Motor neuron (in vitro differentiated cells): ENCODE measurements at regions not wholly inside any gene's neighbourhood (a gene's known extent, or its start where the extent isn't known, plus 50 kb on each side); places are given as distances from the start of the nearest gene placed in this dataset.
"Not testable (repeated sequence)": the region's sequence is repeated elsewhere in the genome, so short reads cannot be mapped to it uniquely, and the experiment has no call there.

Source experiments
- ATAC-seq, 8 experiments: fragments of 200-7000 bp; cut with Tn5 transposase; replicated peaks in 6 of 8; 2 replicates each; pipeline ENCODE4 v1.8.0; 2021; ENCODE audit warnings: mild to moderate bottlenecking in 8 of 8, moderate library complexity in 8 of 8
- H3K27ac ChIP-seq, 2 donors: fragments of 250-450 bp; sonication (Bioruptor Pico); 2 replicates each; pipeline ENCODE4 v1.9.0; 2021; ENCODE audit warnings: antibody characterized with exemption in 2 of 2, mild to moderate bottlenecking in 2 of 2, moderate library complexity in 1 of 2
- H3K4me1 ChIP-seq, 2 donors: fragments of 250-450 bp; sonication (Bioruptor Pico); replicated peaks in 1 of 2; 2 replicates each; pipeline ENCODE4 v1.6.1; 2021; ENCODE audit warnings: antibody characterized with exemption in 2 of 2, mild to moderate bottlenecking in 2 of 2, moderate library complexity in 1 of 2
- H3K4me3 ChIP-seq, 5 donors: fragments of 250-450 bp; sonication (Bioruptor Pico); 2 replicates each; pipeline ENCODE4 v1.9.0; 2021; ENCODE audit warnings: antibody characterized with exemption in 5 of 5, mild to moderate bottlenecking in 5 of 5, moderate library complexity in 4 of 5
- whole genome bisulfite sequencing, 10 experiments: fragments of 450-650 bp; shearing (Covaris generic); methylation state at CpG; one replicate each; pipeline ENCODE4 v1.0.0; 2022; 5-methylcytosine and 5-hydroxymethylcytosine counted together
- in situ Hi-C, 9 experiments: fragments of 400-800 bp; cut with MboI; loops; one replicate each; pipeline ENCODE4 v1.15.0; 2021; ENCODE audit warnings: low sequenced_read_pairs in 9 of 9, low pct_unique_long_range_greater_than_20kb in 2 of 9; ENCODE audit not compliant: unreplicated experiment in 9 of 9

- peaks cover 0 to 4% of the 10 kb centered on the region in 2 donors for H3K4me1 ChIP-seq
- H3K4me3 ChIP-seq = no peak overlapping the region
- 96 to 100% (median 100%) methylated on average over 2 to 3 of the region's 3 CpGs for WGBS, 10 experiments
- no peak for ATAC-seq
- in situ Hi-C loops = no loop called here
- no peak overlapping the region for H3K27ac ChIP-seq
Observed at GRCh38 chr7:81098213-81098612, 179.4 kb upstream of the SEMA3C start.

GRCh38 chr7:81094952-81095351 lies 176.1 kb upstream of the SEMA3C start:
- in situ Hi-C loops = no loop called here
- 0 to 100% (median 93%) methylated on average over 1 to 3 of the region's 3 CpGs for WGBS, 10 experiments
- Histone ChIP-seq H3K4me1 (peaks cover 0 to 4% of the 10 kb centered on the region in 2 donors), H3K27ac (no peak overlapping the region), H3K4me3 (no peak overlapping the region)
- no peak for ATAC-seq

- Histone ChIP-seq H3K4me3 (no peak overlapping the region), H3K27ac (no peak overlapping the region), H3K4me1 (no peaks in the 10 kb centered on the region)
- peak in 1 of 8 experiments; percentile 47 for ATAC-seq
- in situ Hi-C loops = no loop called here
Observed at GRCh38 chr7:81081616-81082015, 162.8 kb upstream of the SEMA3C start.

DNA sequence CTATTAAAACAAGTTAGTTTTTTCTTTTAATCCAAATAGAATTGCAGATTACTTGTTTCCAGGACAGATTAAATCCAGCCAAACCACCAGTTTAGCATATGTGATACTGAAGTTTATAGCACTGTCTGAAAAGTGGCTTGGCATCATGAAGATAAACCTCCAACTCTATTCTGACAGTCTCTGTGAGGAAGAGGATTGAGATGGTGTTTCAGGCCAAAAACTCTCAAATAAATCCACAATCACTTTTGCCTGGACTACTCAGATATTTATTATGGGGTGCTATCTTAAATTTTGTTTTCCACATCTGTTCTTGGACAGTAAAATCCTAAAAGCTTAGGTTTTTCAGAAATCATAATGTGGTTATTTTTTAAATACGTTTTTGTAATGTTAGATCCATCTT lies 161.7 kb upstream of the SEMA3C start:
- Histone ChIP-seq H3K4me3 (no peak overlapping the region), H3K27ac (no peak overlapping the region), H3K4me1 (no peaks in the 10 kb centered on the region)
- ATAC-seq = no peak
- in situ Hi-C loops = no loop called here
- WGBS, 10 experiments = 21 to 100% (median 86%) methylated on average over 1 of the region's 1 CpG; no CpG with 5 or more reads in 1 of the 10 experiments

GRCh38 chr7:81079746-81080145 lies 160.9 kb upstream of the SEMA3C start:
- H3K4me3 ChIP-seq = no peak overlapping the region
- H3K4me1 ChIP-seq = no peaks in the 10 kb centered on the region
- 78 to 100% (median 100%) methylated on average over 1 of the region's 1 CpG; no CpG with 5 or more reads in 3 of the 10 experiments for WGBS, 10 experiments
- in situ Hi-C loops = no loop called here
- ATAC-seq = peak in 1 of 8 experiments; percentile 36
- no peak overlapping the region for H3K27ac ChIP-seq

- in situ Hi-C loops = no loop called here
- no peak for ATAC-seq
- Histone ChIP-seq H3K27ac (no peak overlapping the region), H3K4me1 (no peaks in the 10 kb centered on the region), H3K4me3 (no peak overlapping the region)
- 50 to 100% (median 88%) methylated on average over 1 to 2 of the region's 2 CpGs; no CpG with 5 or more reads in 3 of the 10 experiments for WGBS, 10 experiments
Observed at GRCh38 chr7:81075150-81075549, 156.3 kb upstream of the SEMA3C start.

DNA sequence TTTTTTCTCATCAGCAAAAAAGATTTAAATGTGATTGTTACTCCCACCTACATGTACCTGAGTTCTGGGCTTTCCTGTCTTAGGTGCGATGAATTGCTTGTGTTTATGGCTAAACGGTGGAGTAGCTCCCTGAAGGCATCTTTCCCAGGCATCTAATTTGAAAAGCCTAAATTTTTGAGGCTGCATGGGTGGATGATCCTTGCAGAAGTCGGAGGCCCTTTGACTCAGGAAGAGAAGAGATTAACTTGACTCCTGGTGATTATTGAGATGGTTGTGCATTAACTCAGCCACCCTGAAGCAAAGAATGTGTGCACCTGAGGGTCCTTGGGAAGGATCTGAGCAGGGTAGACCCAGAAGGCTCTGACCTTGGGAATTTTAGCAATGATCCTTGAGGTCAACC lies 155.6 kb upstream of the SEMA3C start:
- WGBS, 10 experiments = 0 to 100% (median 83%) methylated on average over 1 to 3 of the region's 3 CpGs; no CpG with 5 or more reads in 3 of the 10 experiments
- in situ Hi-C loops = no loop called here
- no peaks in the 10 kb centered on the region for H3K4me1 ChIP-seq
- H3K4me3 ChIP-seq = no peak overlapping the region
- H3K27ac ChIP-seq = no peak overlapping the region
- peak in 1 of 8 experiments; percentile 47 for ATAC-seq

- Histone ChIP-seq H3K27ac (no peak overlapping the region), H3K4me3 (no peak overlapping the region), H3K4me1 (no peaks in the 10 kb centered on the region)
- in situ Hi-C loops = no loop called here
- ATAC-seq = peak in 3 of 8 experiments; percentile 59 to 79 (median 65)
- 33 to 100% (median 92%) methylated on average over 1 of the region's 1 CpG; no CpG with 5 or more reads in 6 of the 10 experiments for WGBS, 10 experiments
Observed at GRCh38 chr7:81073931-81074251, 155.0 kb upstream of the SEMA3C start.

GRCh38 chr7:81070956-81071355 lies 152.1 kb upstream of the SEMA3C start:
- no peak for ATAC-seq
- no peak overlapping the region for H3K4me3 ChIP-seq
- H3K4me1 ChIP-seq = no peaks in the 10 kb centered on the region
- in situ Hi-C loops = no loop called here
- 58 to 100% (median 93%) methylated on average over 1 to 6 of the region's 21 CpGs; no CpG with 5 or more reads in 3 of the 10 experiments for WGBS, 10 experiments
- H3K27ac ChIP-seq = no peak overlapping the region

DNA sequence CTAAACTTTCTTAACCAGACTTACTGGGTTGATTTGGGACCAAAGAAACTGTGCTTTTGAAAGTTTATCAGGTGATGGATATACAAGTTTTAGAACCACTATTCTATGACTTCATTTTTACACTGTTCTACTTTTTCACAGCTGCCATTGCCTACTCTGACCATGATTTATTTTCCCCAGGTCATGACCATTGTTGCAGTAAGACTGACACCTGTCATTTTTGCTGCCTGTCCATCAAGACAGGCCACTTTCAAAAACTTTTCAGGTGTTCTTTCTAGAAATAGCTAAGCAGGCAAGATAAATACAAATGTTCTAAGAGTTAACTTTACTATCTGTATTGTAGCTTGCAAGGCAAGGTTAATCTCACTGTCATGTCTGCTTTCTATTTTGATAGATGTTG lies 147.9 kb upstream of the SEMA3C start:
- Histone ChIP-seq H3K27ac (no peak overlapping the region), H3K4me3 (no peak overlapping the region), H3K4me1 (peaks cover 6 to 8% of the 10 kb centered on the region in 2 donors)
- in situ Hi-C loops = no loop called here
- ATAC-seq = no peak

GRCh38 chr7:81064426-81064825 lies 145.6 kb upstream of the SEMA3C start:
- H3K27ac ChIP-seq = no peak overlapping the region
- H3K4me3 ChIP-seq = no peak overlapping the region
- WGBS, 10 experiments = 71 to 100% (median 85%) methylated on average over 1 of the region's 1 CpG; no CpG with 5 or more reads in 4 of the 10 experiments
- in situ Hi-C loops = no loop called here
- peaks cover 6 to 8% of the 10 kb centered on the region in 2 donors for H3K4me1 ChIP-seq
- ATAC-seq = peak in 3 of 8 experiments; percentile 12 to 22 (median 18)

DNA sequence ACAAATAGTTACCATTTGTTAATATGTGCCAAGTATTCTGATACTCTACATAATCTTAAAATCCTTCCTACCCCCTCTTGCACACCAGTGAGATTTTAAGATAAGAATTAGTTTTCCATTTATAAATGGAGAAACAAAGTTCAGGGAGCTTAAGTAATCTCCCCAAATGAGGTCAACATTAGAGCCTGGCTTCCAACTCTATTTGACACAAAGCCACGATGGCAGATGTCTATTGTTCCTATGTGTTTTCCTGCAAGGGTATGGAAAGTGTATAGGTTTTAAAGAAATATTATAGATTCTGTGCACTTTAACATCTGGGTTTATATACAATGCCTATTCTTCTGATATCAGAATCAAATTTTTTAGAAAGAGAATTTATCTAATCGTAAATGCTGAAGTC lies 143.9 kb upstream of the SEMA3C start:
- in situ Hi-C loops = no loop called here
- Histone ChIP-seq H3K27ac (no peak overlapping the region), H3K4me1 (peaks cover 6 to 8% of the 10 kb centered on the region in 2 donors), H3K4me3 (no peak overlapping the region)
- 28 to 100% (median 90%) methylated on average over 1 to 2 of the region's 2 CpGs; no CpG with 5 or more reads in 1 of the 10 experiments for WGBS, 10 experiments
- ATAC-seq = no peak

- ATAC-seq, H3K4me1 ChIP-seq, in situ Hi-C loops, H3K27ac ChIP-seq, H3K4me3 ChIP-seq: not testable (repeated sequence)
- WGBS, 10 experiments = 100% methylated on average over 4 of the region's 19 CpGs; no CpG with 5 or more reads in 9 of the 10 experiments
Observed at GRCh38 chr7:81057469-81057868, 138.6 kb upstream of the SEMA3C start.

- no peak for ATAC-seq
- WGBS, 10 experiments = 17 to 69% (median 52%) methylated on average over 1 to 2 of the region's 2 CpGs
- no peak overlapping the region for H3K4me3 ChIP-seq
- H3K27ac ChIP-seq = no peak overlapping the region
- in situ Hi-C loops = no loop called here
- H3K4me1 ChIP-seq = no peaks in the 10 kb centered on the region
Observed at GRCh38 chr7:81053623-81054022, 134.8 kb upstream of the SEMA3C start.
